ENCODE measurements at regions not wholly inside any gene's neighbourhood (a gene's known extent, or its start where the extent isn't known, plus 50 kb on each side); places are given as distances from the start of the nearest gene placed in this dataset.

DNA sequence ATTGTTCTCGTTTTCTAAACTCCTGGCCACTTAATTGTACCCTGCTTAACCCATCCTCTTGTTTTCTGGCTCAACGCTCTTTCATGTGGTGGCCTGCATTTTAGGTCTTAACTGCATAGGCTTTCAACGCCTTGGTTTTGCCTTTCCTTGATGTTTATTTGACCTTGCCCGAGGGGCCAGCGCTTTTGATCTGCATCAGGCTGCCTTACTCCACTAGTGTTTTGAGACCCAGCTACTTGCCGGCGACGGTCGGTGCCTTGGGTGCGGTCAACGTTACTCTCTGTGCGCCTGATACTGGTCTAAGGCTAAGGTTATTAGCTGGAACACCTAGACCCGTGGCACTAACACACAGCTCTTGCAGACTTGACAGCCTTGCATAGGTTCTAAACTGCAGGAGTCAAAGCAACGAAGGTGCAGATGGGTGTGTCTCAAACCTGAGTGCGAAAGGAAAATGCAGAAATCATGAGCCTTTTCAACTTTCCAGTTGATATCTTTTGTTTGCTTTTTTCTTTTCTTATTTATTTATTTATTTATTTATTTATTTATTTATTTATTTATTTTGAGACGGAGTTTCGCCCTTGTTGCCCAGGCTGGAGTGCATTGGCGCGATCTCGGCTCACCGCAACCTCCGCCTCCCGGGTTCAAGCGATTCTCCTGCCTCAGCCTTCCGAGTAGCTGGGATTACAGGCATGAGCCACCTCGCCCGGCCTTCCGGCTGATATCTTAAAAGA is 138.8 kb downstream of the HFE start:
- WGBS = 88% methylated on average over 28 of the region's 28 CpGs

DNA sequence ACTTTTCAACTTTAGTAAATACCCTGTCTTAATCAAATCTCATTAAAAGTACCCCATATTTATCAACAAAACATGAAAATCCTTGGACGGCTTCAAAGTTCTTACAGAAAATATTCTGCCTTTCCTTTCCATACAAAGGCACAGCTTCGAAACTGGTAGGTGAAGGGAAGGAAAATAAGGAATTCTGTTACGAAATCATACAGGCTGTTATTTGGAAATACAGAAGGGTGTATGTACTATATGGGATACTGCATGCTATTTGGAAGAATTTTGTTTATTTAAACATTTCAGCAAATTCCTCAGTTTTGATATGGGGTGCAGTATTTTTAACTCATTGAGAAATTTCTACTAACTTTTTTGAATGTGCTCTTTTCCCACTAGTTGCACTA is 138.4 kb upstream of the BTN3A2 start:
- H3K4me3 ChIP-seq (ENCODE audit: low read depth in 1 of 3, low read length in 3 of 3) = no peak overlapping the region
- H3K27ac ChIP-seq (ENCODE audit: low read depth in 1 of 2, low read length in 2 of 2) = no peak overlapping the region
- H3K9ac ChIP-seq (ENCODE audit: low read depth in 1 of 2, low read length in 2 of 2) = no peak overlapping the region
- H3K4me1 ChIP-seq (ENCODE audit: control insufficient read depth in 4 of 4, insufficient read depth in 4 of 4, low read length in 3 of 4) = peaks cover 0 to 16% (median 3%) of the 10 kb centered on the region in 4 donors
- TF ChIP-seq YY1 (IDR thresholded peaks at IDR 0.05) = no peak
- TF ChIP-seq JUND (IDR thresholded peaks at IDR 0.05) = no peak
- no peaks in the 10 kb centered on the region for H3K36me3 ChIP-seq (ENCODE audit: control insufficient read depth in 4 of 4, insufficient read depth in 3 of 4, low read depth in 1 of 4, low read length in 3 of 4)
- 99% methylated on average over 3 of the region's 3 CpGs for WGBS
- peaks cover 0 to 7% (median 4%) of the 10 kb centered on the region in 4 donors for H3K9me3 ChIP-seq (ENCODE audit: control insufficient read depth in 4 of 4, low read length in 3 of 4)
- no peaks in the 10 kb centered on the region for H3K27me3 ChIP-seq (ENCODE audit: control insufficient read depth in 4 of 4, insufficient read depth in 4 of 4, low read length in 3 of 4)
- DNase-seq (ENCODE audit: low spot score) = no peak

More for the DNA sequence above, 138.8 kb downstream of the HFE start:
- H3K27ac ChIP-seq (ENCODE audit: low read depth in 1 of 2, low read length in 2 of 2) = no peak overlapping the region
- no peak for DNase-seq (ENCODE audit: low spot score)
- H3K36me3 ChIP-seq (ENCODE audit: control insufficient read depth in 4 of 4, insufficient read depth in 3 of 4, low read depth in 1 of 4, low read length in 3 of 4) = no peaks in the 10 kb centered on the region
- H3K27me3 ChIP-seq (ENCODE audit: control insufficient read depth in 4 of 4, insufficient read depth in 4 of 4, low read length in 3 of 4) = no peaks in the 10 kb centered on the region
- peaks cover 0 to 16% (median 3%) of the 10 kb centered on the region in 4 donors for H3K4me1 ChIP-seq (ENCODE audit: control insufficient read depth in 4 of 4, insufficient read depth in 4 of 4, low read length in 3 of 4)
- H3K9ac ChIP-seq (ENCODE audit: low read depth in 1 of 2, low read length in 2 of 2) = no peak overlapping the region
- TF ChIP-seq NR2F2 (IDR thresholded peaks at IDR 0.05) = no peak
- no peak for TF ChIP-seq FOXA1 (IDR thresholded peaks at IDR 0.05)
- TF ChIP-seq EGR1 (IDR thresholded peaks at IDR 0.05; ENCODE audit: low read depth in 2 of 2) = no peak
- no peak for TF ChIP-seq RXRA (IDR thresholded peaks at IDR 0.05)
- no peak for TF ChIP-seq RAD21 (IDR thresholded peaks at IDR 0.05)
- TF ChIP-seq, protein P1, sequence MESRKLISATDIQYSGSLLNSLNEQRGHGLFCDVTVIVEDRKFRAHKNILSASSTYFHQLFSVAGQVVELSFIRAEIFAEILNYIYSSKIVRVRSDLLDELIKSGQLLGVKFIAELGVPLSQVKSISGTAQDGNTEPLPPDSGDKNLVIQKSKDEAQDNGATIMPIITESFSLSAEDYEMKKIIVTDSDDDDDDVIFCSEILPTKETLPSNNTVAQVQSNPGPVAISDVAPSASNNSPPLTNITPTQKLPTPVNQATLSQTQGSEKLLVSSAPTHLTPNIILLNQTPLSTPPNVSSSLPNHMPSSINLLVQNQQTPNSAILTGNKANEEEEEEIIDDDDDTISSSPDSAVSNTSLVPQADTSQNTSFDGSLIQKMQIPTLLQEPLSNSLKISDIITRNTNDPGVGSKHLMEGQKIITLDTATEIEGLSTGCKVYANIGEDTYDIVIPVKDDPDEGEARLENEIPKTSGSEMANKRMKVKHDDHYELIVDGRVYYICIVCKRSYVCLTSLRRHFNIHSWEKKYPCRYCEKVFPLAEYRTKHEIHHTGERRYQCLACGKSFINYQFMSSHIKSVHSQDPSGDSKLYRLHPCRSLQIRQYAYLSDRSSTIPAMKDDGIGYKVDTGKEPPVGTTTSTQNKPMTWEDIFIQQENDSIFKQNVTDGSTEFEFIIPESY (IDR thresholded peaks at IDR 0.05) = no peak
- no peak for TF ChIP-seq HNF4G (IDR thresholded peaks at IDR 0.05)
- no peak for TF ChIP-seq ATF3 (IDR thresholded peaks at IDR 0.05)
- TF ChIP-seq FOXA2 (IDR thresholded peaks at IDR 0.05) = no peak
- TF ChIP-seq JUND (IDR thresholded peaks at IDR 0.05) = no peak
- TF ChIP-seq TAF1 (conservative IDR thresholded peaks at IDR 0.05) = no peak
- no peak for TF ChIP-seq YY1 (IDR thresholded peaks at IDR 0.05)
- TF ChIP-seq, protein P2, sequence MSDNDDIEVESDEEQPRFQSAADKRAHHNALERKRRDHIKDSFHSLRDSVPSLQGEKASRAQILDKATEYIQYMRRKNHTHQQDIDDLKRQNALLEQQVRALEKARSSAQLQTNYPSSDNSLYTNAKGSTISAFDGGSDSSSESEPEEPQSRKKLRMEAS (IDR thresholded peaks at IDR 0.05) = no peak
- TF ChIP-seq HNF4A (conservative IDR thresholded peaks at IDR 0.05) = no peak
- peaks cover 0 to 7% (median 4%) of the 10 kb centered on the region in 4 donors for H3K9me3 ChIP-seq (ENCODE audit: control insufficient read depth in 4 of 4, low read length in 3 of 4)
- H3K4me3 ChIP-seq (ENCODE audit: low read depth in 1 of 3, low read length in 3 of 3) = no peak overlapping the region

GRCh38 chr6:26230351-26230750 is 134.6 kb upstream of the BTN3A2 start:
- H3K27ac ChIP-seq (ENCODE audit: low read depth in 1 of 2, low read length in 2 of 2) = peak overlapping the region in 1 of 2 donors; percentile 21
- peaks cover 0 to 7% (median 3%) of the 10 kb centered on the region in 4 donors for H3K9me3 ChIP-seq (ENCODE audit: control insufficient read depth in 4 of 4, low read length in 3 of 4)
- WGBS = 89% methylated on average over 5 of the region's 5 CpGs
- H3K36me3 ChIP-seq (ENCODE audit: control insufficient read depth in 4 of 4, insufficient read depth in 3 of 4, low read depth in 1 of 4, low read length in 3 of 4) = no peaks in the 10 kb centered on the region
- no peak overlapping the region for H3K4me3 ChIP-seq (ENCODE audit: low read depth in 1 of 3, low read length in 3 of 3)
- peaks cover 1 to 17% (median 13%) of the 10 kb centered on the region in 4 donors for H3K4me1 ChIP-seq (ENCODE audit: control insufficient read depth in 4 of 4, insufficient read depth in 4 of 4, low read length in 3 of 4)
- H3K9ac ChIP-seq (ENCODE audit: low read depth in 1 of 2, low read length in 2 of 2) = no peak overlapping the region
- DNase-seq (ENCODE audit: low spot score) = no peak
- TF ChIP-seq, protein P3, sequence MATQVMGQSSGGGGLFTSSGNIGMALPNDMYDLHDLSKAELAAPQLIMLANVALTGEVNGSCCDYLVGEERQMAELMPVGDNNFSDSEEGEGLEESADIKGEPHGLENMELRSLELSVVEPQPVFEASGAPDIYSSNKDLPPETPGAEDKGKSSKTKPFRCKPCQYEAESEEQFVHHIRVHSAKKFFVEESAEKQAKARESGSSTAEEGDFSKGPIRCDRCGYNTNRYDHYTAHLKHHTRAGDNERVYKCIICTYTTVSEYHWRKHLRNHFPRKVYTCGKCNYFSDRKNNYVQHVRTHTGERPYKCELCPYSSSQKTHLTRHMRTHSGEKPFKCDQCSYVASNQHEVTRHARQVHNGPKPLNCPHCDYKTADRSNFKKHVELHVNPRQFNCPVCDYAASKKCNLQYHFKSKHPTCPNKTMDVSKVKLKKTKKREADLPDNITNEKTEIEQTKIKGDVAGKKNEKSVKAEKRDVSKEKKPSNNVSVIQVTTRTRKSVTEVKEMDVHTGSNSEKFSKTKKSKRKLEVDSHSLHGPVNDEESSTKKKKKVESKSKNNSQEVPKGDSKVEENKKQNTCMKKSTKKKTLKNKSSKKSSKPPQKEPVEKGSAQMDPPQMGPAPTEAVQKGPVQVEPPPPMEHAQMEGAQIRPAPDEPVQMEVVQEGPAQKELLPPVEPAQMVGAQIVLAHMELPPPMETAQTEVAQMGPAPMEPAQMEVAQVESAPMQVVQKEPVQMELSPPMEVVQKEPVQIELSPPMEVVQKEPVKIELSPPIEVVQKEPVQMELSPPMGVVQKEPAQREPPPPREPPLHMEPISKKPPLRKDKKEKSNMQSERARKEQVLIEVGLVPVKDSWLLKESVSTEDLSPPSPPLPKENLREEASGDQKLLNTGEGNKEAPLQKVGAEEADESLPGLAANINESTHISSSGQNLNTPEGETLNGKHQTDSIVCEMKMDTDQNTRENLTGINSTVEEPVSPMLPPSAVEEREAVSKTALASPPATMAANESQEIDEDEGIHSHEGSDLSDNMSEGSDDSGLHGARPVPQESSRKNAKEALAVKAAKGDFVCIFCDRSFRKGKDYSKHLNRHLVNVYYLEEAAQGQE (IDR thresholded peaks at IDR 0.05) = no peak
- TF ChIP-seq ATF3 (IDR thresholded peaks at IDR 0.05) (no peak), RAD21 (IDR thresholded peaks at IDR 0.05) (no peak), EGR1 (IDR thresholded peaks at IDR 0.05; ENCODE audit: low read depth in 2 of 2) (no peak), FOXA1 (IDR thresholded peaks at IDR 0.05) (no peak), TAF1 (conservative IDR thresholded peaks at IDR 0.05) (no peak), SP1 (IDR thresholded peaks at IDR 0.05) (no peak), HNF4G (IDR thresholded peaks at IDR 0.05) (no peak), FOXA2 (IDR thresholded peaks at IDR 0.05) (no peak), NR2F2 (IDR thresholded peaks at IDR 0.05) (no peak), JUND (IDR thresholded peaks at IDR 0.05) (no peak)
- TF ChIP-seq, protein P2 (IDR thresholded peaks at IDR 0.05) = no peak
- peaks cover 0 to 7% (median 2%) of the 10 kb centered on the region in 4 donors for H3K27me3 ChIP-seq (ENCODE audit: control insufficient read depth in 4 of 4, insufficient read depth in 4 of 4, low read length in 3 of 4)

Data from liver (tissue), 7 donors.